ENCODE measurements at regions not wholly inside any gene's neighbourhood (a gene's known extent, or its start where the extent isn't known, plus 50 kb on each side); places are given as distances from the start of the nearest gene placed in this dataset.
A peak's percentile ranks its signal among the peaks of the same experiment; 100 is the strongest.

GRCh38 chr6:43867996-43868395 is 98.0 kb downstream of the VEGFA start:
- WGBS, 5 donors: 80 to 98% (median 94%) methylated on average over 4 to 5 of the region's 5 CpGs

GRCh38 chr6:43867246-43867645 is 97.2 kb downstream of the VEGFA start:
- intact Hi-C loops (cut with DNase I; ENCODE audit: low total_unique reads): no loop called here
- no peak for DNase-seq
- no peak for TF ChIP-seq POLR2AphosphoS5 (IDR thresholded peaks at IDR 0.05)
- TF ChIP-seq POLR2A (IDR thresholded peaks at IDR 0.05): no peak
- Histone ChIP-seq H3K4me1 (peaks cover 0 to 10% (median 2%) of the 10 kb centered on the region in 4 donors), H3K36me3 (no peaks in the 10 kb centered on the region), H3K9me3 (no peaks in the 10 kb centered on the region), H3K4me3 (no peak overlapping the region), H3K27me3 (peaks cover 0 to 19% (median 0%) of the 10 kb centered on the region in 3 donors), H3K27ac (no peak overlapping the region)
- WGBS, 5 donors: 93 to 97% (median 95%) methylated on average over 4 of the region's 4 CpGs

More at GRCh38 chr6:43867996-43868395, 98.0 kb downstream of the VEGFA start:
- Histone ChIP-seq H3K4me1 (peaks cover 0 to 10% (median 2%) of the 10 kb centered on the region in 4 donors), H3K4me3 (no peak overlapping the region), H3K27me3 (peaks cover 0 to 19% (median 0%) of the 10 kb centered on the region in 3 donors), H3K27ac (no peak overlapping the region), H3K9me3 (no peaks in the 10 kb centered on the region), H3K36me3 (no peaks in the 10 kb centered on the region)
- intact Hi-C loops (cut with DNase I; ENCODE audit: low total_unique reads): no loop called here
- no peak for DNase-seq
- TF ChIP-seq POLR2AphosphoS5 (IDR thresholded peaks at IDR 0.05) (no peak), CTCF (IDR thresholded peaks at IDR 0.05) (no peak), POLR2A (IDR thresholded peaks at IDR 0.05) (no peak), EP300 (IDR thresholded peaks at IDR 0.05) (no peak)

- intact Hi-C loops (cut with DNase I; ENCODE audit: low total_unique reads): no loop called here
- peak in 1 of 2 donors; percentile 74 for DNase-seq
- H3K27ac ChIP-seq: no peak overlapping the region
These were observed 96.1 kb downstream of the VEGFA start for GRCh38 chr6:43865932-43866645.

GRCh38 chr6:43865086-43865485 is 95.1 kb downstream of the VEGFA start:
- DNase-seq: no peak
- H3K4me3 ChIP-seq: no peak overlapping the region
- WGBS, 5 donors: 85 to 91% (median 87%) methylated on average over 4 of the region's 4 CpGs
- H3K27ac ChIP-seq: no peak overlapping the region
- intact Hi-C loops (cut with DNase I; ENCODE audit: low total_unique reads): no loop called here
- H3K27me3 ChIP-seq: peaks cover 0 to 19% (median 0%) of the 10 kb centered on the region in 3 donors
- H3K4me1 ChIP-seq: peaks cover 0 to 6% (median 0%) of the 10 kb centered on the region in 4 donors
- TF ChIP-seq POLR2A (IDR thresholded peaks at IDR 0.05) (no peak), EP300 (IDR thresholded peaks at IDR 0.05) (no peak), POLR2AphosphoS5 (IDR thresholded peaks at IDR 0.05) (no peak), CTCF (IDR thresholded peaks at IDR 0.05) (no peak)
- H3K36me3 ChIP-seq: no peaks in the 10 kb centered on the region
- H3K9me3 ChIP-seq: no peaks in the 10 kb centered on the region

More at GRCh38 chr6:43865932-43866645, 96.1 kb downstream of the VEGFA start:
- H3K27me3 ChIP-seq: peaks cover 0 to 19% (median 0%) of the 10 kb centered on the region in 3 donors
- H3K4me3 ChIP-seq: no peak overlapping the region
- TF ChIP-seq POLR2A (IDR thresholded peaks at IDR 0.05): no peak
- no peak for TF ChIP-seq POLR2AphosphoS5 (IDR thresholded peaks at IDR 0.05)
- no peak for TF ChIP-seq EP300 (IDR thresholded peaks at IDR 0.05)
- TF ChIP-seq CTCF (IDR thresholded peaks at IDR 0.05): no peak
- WGBS, 5 donors: 68 to 88% (median 81%) methylated on average over 12 of the region's 12 CpGs
- H3K9me3 ChIP-seq: no peaks in the 10 kb centered on the region
- H3K36me3 ChIP-seq: no peaks in the 10 kb centered on the region
- H3K4me1 ChIP-seq: peaks cover 0 to 10% (median 2%) of the 10 kb centered on the region in 4 donors

GRCh38 chr6:43862925-43863324 is 92.9 kb downstream of the VEGFA start:
- Histone ChIP-seq H3K27me3 (peaks cover 0 to 19% (median 0%) of the 10 kb centered on the region in 3 donors), H3K9me3 (no peaks in the 10 kb centered on the region), H3K36me3 (no peaks in the 10 kb centered on the region), H3K4me1 (no peaks in the 10 kb centered on the region), H3K4me3 (no peak overlapping the region), H3K27ac (no peak overlapping the region)
- intact Hi-C loops (cut with DNase I; ENCODE audit: low total_unique reads): no loop called here
- DNase-seq: no peak
- no peak for TF ChIP-seq POLR2AphosphoS5 (IDR thresholded peaks at IDR 0.05)
- no peak for TF ChIP-seq POLR2A (IDR thresholded peaks at IDR 0.05)
- TF ChIP-seq EP300 (IDR thresholded peaks at IDR 0.05): no peak
- no peak for TF ChIP-seq CTCF (IDR thresholded peaks at IDR 0.05)
- 76 to 94% (median 82%) methylated on average over 2 of the region's 2 CpGs for WGBS, 5 donors
